IMR-90 (cell line): ENCODE measurements at regions not wholly inside any gene's neighbourhood (a gene's known extent, or its start where the extent isn't known, plus 50 kb on each side); places are given as distances from the start of the nearest gene placed in this dataset.
A peak's percentile ranks its signal among the peaks of the same experiment; 100 is the strongest.

Source experiments
- ATAC-seq: fragments of 200-7000 bp; cut with Tn5 transposase; 2 replicates; pipeline ENCODE4 v1.9.1; 2020; ENCODE audit warnings: low read depth, mild to moderate bottlenecking, moderate library complexity
- BruUV-seq: library from RNA; stranded (reverse); fragments of 400-500 nt; replicated peaks from 2 replicates; lab custom pipeline; 2021; lab: Mats Ljungman, UMichigan
- CTCF ChIA-PET: fragments of 300-600 bp; formaldehyde crosslinking; extraction: SDS; loops from one replicate; lab custom pipeline; 2021; ENCODE audit warnings: antibody characterized with exemption; lab: Yijun Ruan, JAX
- POLR2A ChIA-PET: fragments of 300-600 bp; sonication (Branson Sonifier 250); formaldehyde crosslinking; loops from one replicate; lab custom pipeline; 2022; ENCODE audit warnings: antibody characterized with exemption; ENCODE audit not compliant: unreplicated experiment; lab: Charles Lee
- DNase-seq: peaks from one replicate; pipeline ENCODE4 v3.0.0; 2013
- H2AFZ ChIP-seq: replicated peaks from 2 replicates; pipeline ENCODE3; 2013; ENCODE audit warnings: low read length, mild to moderate bottlenecking; ENCODE audit not compliant: poor library complexity
- H2AK5ac ChIP-seq: 2 replicates; pipeline ENCODE4 v1.6.1; 2013; ENCODE audit warnings: low read depth, low read length, inconsistent platforms
- H2AK9ac ChIP-seq: replicated peaks from 2 replicates; pipeline ENCODE3; 2013; ENCODE audit warnings: mild to moderate bottlenecking, low read depth, low read length, moderate library complexity; ENCODE audit not compliant: poor library complexity
- H2BK120ac ChIP-seq: 2 replicates; pipeline ENCODE4 v1.6.1; 2013; ENCODE audit warnings: low read depth, low read length, inconsistent platforms
- H2BK15ac ChIP-seq: 3 replicates; pipeline ENCODE4 v1.6.1; 2013; ENCODE audit warnings: low read depth, low read length, inconsistent platforms
- H2BK20ac ChIP-seq: 2 replicates; pipeline ENCODE4 v1.6.1; 2013; ENCODE audit warnings: low read depth, mild to moderate bottlenecking, inconsistent platforms, low read length, moderate library complexity
- H2BK5ac ChIP-seq: 2 replicates; pipeline ENCODE4 v1.6.1; 2013; ENCODE audit warnings: mild to moderate bottlenecking, low read depth, low read length, inconsistent platforms; ENCODE audit not compliant: poor library complexity, severe bottlenecking
- H3K14ac ChIP-seq: replicated peaks from 2 replicates; pipeline ENCODE4 v1.6.1; 2013; ENCODE audit warnings: low read depth, low read length, inconsistent platforms
- H3K18ac ChIP-seq: 2 replicates; pipeline ENCODE4 v1.6.1; 2013; ENCODE audit warnings: low read depth, low read length, control low read depth
- H3K23ac ChIP-seq: 2 replicates; pipeline ENCODE4 v1.6.1; 2013; ENCODE audit warnings: low read depth, low read length, inconsistent platforms
- H3K27ac ChIP-seq: 2 replicates; pipeline ENCODE4 v1.5.1; 2013; ENCODE audit warnings: mild to moderate bottlenecking, control low read depth, low read length; ENCODE audit not compliant: insufficient read depth
- H3K27me3 ChIP-seq: 2 replicates; pipeline ENCODE4 v1.6.1; 2013; ENCODE audit warnings: low read length; ENCODE audit not compliant: control insufficient read depth, insufficient read depth
- H3K36me3 ChIP-seq: 2 replicates; pipeline ENCODE4 v1.6.1; 2013; ENCODE audit warnings: low read length, mixed read lengths; ENCODE audit not compliant: control insufficient read depth, insufficient read depth
- H3K4ac ChIP-seq: 2 replicates; pipeline ENCODE4 v1.6.1; 2013; ENCODE audit warnings: low read depth, low read length, inconsistent platforms
- H3K4me1 ChIP-seq: 2 replicates; pipeline ENCODE4 v1.6.1; 2013; ENCODE audit warnings: low read length, mixed read lengths; ENCODE audit not compliant: control insufficient read depth, insufficient read depth
- H3K4me2 ChIP-seq: 2 replicates; pipeline ENCODE4 v1.6.1; 2013; ENCODE audit warnings: low read depth, mild to moderate bottlenecking, control low read depth, low read length, moderate library complexity
- H3K4me3 ChIP-seq: 2 replicates; pipeline ENCODE4 v1.5.1; 2013; ENCODE audit warnings: low read depth, mild to moderate bottlenecking, control low read depth, low read length, moderate library complexity; ENCODE audit not compliant: insufficient read depth
- H3K56ac ChIP-seq: 2 replicates; pipeline ENCODE4 v1.6.1; 2013; ENCODE audit warnings: low read length, inconsistent platforms; ENCODE audit not compliant: insufficient read depth; ENCODE audit errors: extremely low read depth
- H3K79me1 ChIP-seq, 2 experiments: 2 replicates each; pipeline ENCODE4 v1.6.1; 2013; ENCODE audit warnings: low read length in 2 of 2, inconsistent platforms in 1 of 2, low read depth in 1 of 2
- H3K9ac ChIP-seq: 2 replicates; pipeline ENCODE4 v1.6.1; 2013; ENCODE audit warnings: low read depth, low read length, control low read depth
- H3K9me1 ChIP-seq: 2 replicates; pipeline ENCODE4 v1.6.1; 2013; ENCODE audit warnings: low read length, inconsistent platforms; ENCODE audit not compliant: insufficient read depth
- H3K9me3 ChIP-seq: 2 replicates; pipeline ENCODE4 v1.6.1; 2013; ENCODE audit warnings: low read length; ENCODE audit not compliant: control insufficient read depth, insufficient read depth
- H4K20me1 ChIP-seq: 2 replicates; pipeline ENCODE4 v1.6.1; 2013; ENCODE audit warnings: low read length, inconsistent platforms; ENCODE audit not compliant: insufficient read depth
- H4K5ac ChIP-seq: 2 replicates; pipeline ENCODE4 v1.6.1; 2013; ENCODE audit warnings: mild to moderate bottlenecking, low read depth, low read length, control low read depth
- H4K8ac ChIP-seq, 2 experiments: 2 replicates each; pipeline ENCODE4 v1.6.1; 2013; ENCODE audit warnings: low read depth in 2 of 2, low read length in 2 of 2, control low read depth in 1 of 2, inconsistent platforms in 1 of 2
- H4K91ac ChIP-seq: 2 replicates; pipeline ENCODE4 v1.6.1; 2013; ENCODE audit warnings: low read depth, low read length, inconsistent platforms; ENCODE audit not compliant: insufficient read depth
- BHLHE40 ChIP-seq: fragments of 150-350 bp; IDR thresholded peaks from 2 replicates; pipeline ENCODE4 v1.6.1; 2016; ENCODE audit warnings: mild to moderate bottlenecking, low read depth, low read length
- CEBPB ChIP-seq: IDR thresholded peaks from 2 replicates; pipeline ENCODE4 v1.6.1; 2012; ENCODE audit warnings: low read depth, low read length, improper control_type of control experiment
- MAFK ChIP-seq: IDR thresholded peaks from 2 replicates; pipeline ENCODE4 v1.6.1; 2012; ENCODE audit warnings: low read depth, low read length, improper control_type of control experiment
- MAZ ChIP-seq: IDR thresholded peaks from 2 replicates; pipeline ENCODE4 v1.6.1; 2012; ENCODE audit warnings: low read depth, mild to moderate bottlenecking, low read length, improper control_type of control experiment, moderate library complexity, borderline replicate concordance
- MXI1 ChIP-seq: IDR thresholded peaks from 2 replicates; pipeline ENCODE4 v1.6.1; 2012; ENCODE audit warnings: low read depth, mild to moderate bottlenecking, low read length, moderate library complexity, borderline replicate concordance
- NFE2L2 ChIP-seq: fragments of 150-350 bp; IDR thresholded peaks from 2 replicates; pipeline ENCODE4 v1.6.1; 2016; ENCODE audit warnings: low read depth, mild to moderate bottlenecking, low read length
- POLR2A ChIP-seq: IDR thresholded peaks from 2 replicates; pipeline ENCODE4 v1.6.1; 2012; ENCODE audit warnings: mild to moderate bottlenecking, low read depth, low read length
- RAD21 ChIP-seq: IDR thresholded peaks from 2 replicates; pipeline ENCODE4 v1.6.1; 2012; ENCODE audit warnings: low read length, improper control_type of control experiment
- RCOR1 ChIP-seq: IDR thresholded peaks from 2 replicates; pipeline ENCODE4 v1.6.1; 2012; ENCODE audit warnings: mild to moderate bottlenecking, low read length, improper control_type of control experiment; ENCODE audit not compliant: insufficient replicate concordance
- WGBS, 2 experiments: methylation state at CpG; one replicate each; pipeline versions ENCODE4 v1.1.5 to v1.1.7; 2013; ENCODE audit warnings: missing lambda C conversion rate in 2 of 2; ENCODE audit not compliant: insufficient read length in 1 of 2; ENCODE audit errors: extremely low coverage in 2 of 2; 5-methylcytosine and 5-hydroxymethylcytosine counted together
- dilution Hi-C: fragments of 300-500 bp; cut with HindIII; formaldehyde crosslinking; loops from one replicate; pipeline ENCODE4 v1.14.3; 2018; ENCODE audit warnings: low sequenced_read_pairs; ENCODE audit not compliant: unreplicated experiment
- in situ Hi-C: fragments of 300-500 bp; cut with MboI; formaldehyde crosslinking; loops from 3 replicates; pipeline ENCODE4 v1.14.3; 2019; ENCODE audit warnings: low sequenced_read_pairs, inconsistent platforms, mixed read lengths
- intact Hi-C: fragments of 100-400 bp; cut with micrococcal nuclease; formaldehyde crosslinking; loops from 2 replicates; pipeline ENCODE4 v1.10.0; 2022
- TF ChIP-seq, protein P1 (sequence below): fragments of 150-350 bp; IDR thresholded peaks from 2 replicates; pipeline ENCODE4 v1.6.1; 2016; ENCODE audit warnings: low read depth, mild to moderate bottlenecking, low read length, moderate library complexity, borderline replicate concordance
- TF ChIP-seq, protein P2 (sequence below): conservative IDR thresholded peaks from 2 replicates; pipeline ENCODE4 v1.5.1; 2012; ENCODE audit warnings: mild to moderate bottlenecking, low read depth, low read length, improper control_type of control experiment
- TF ChIP-seq, protein P3 (sequence below): fragments of 150-350 bp; IDR thresholded peaks from 2 replicates; pipeline ENCODE4 v1.6.1; 2017; ENCODE audit warnings: mild to moderate bottlenecking, antibody characterized with exemption, low read length, low read depth

DNA sequence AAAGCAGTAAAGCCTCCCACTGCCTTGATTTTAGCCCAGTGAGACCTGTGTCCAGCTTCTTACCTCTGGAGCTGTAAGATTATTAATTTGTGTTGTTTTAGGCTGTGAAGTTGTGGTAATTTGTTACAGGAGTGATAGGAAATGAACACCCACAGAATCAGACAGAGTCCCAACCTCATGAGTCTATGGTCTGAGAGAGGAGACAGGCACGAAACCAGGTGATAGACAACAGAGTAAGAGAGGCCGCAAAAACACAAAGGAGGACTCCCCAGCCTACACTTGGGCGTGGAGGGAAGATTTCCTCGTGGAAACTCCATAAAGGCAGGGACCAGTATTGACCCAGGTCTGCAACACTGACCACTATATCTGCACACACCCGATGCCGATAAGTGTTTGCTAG is 234.6 kb upstream of the JUN start (continued):
- TF ChIP-seq, protein P1, sequence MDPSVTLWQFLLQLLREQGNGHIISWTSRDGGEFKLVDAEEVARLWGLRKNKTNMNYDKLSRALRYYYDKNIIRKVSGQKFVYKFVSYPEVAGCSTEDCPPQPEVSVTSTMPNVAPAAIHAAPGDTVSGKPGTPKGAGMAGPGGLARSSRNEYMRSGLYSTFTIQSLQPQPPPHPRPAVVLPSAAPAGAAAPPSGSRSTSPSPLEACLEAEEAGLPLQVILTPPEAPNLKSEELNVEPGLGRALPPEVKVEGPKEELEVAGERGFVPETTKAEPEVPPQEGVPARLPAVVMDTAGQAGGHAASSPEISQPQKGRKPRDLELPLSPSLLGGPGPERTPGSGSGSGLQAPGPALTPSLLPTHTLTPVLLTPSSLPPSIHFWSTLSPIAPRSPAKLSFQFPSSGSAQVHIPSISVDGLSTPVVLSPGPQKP = no peak

- H2BK120ac ChIP-seq = peak overlapping the region; percentile 98
- in situ Hi-C loops (no loop called here), dilution Hi-C loops (no loop called here), intact Hi-C loops (loop anchor here (10.0 kb wide), 1 partner anchor 126 kb away; no protein-coding TSS in a partner anchor)
- no peak overlapping the region for H3K23ac ChIP-seq
- H2AK5ac ChIP-seq = peak overlapping the region; percentile 20; the same call in 1 of the 2 replicates
- peak overlapping the region; percentile 89 to 99; a peak in 2 of 4 replicates for H4K8ac ChIP-seq
- no peak for DNase-seq
- no peaks in the 10 kb centered on the region for H4K20me1 ChIP-seq
- no peak overlapping the region for H2AK9ac ChIP-seq
- POLR2A ChIA-PET = no interaction called here
- H3K9me1 ChIP-seq = peaks cover 28% of the 10 kb centered on the region
- CTCF ChIA-PET = no interaction called here
- H3K56ac ChIP-seq = no peak overlapping the region
- ATAC-seq = no peak
- H3K9ac ChIP-seq = no peak overlapping the region
- peaks cover 24% of the 10 kb centered on the region for H3K4me1 ChIP-seq
- peaks cover 0 to 9% of the 10 kb centered on the region in 2 experiments; a peak in 1 of 4 replicates for H3K79me1 ChIP-seq
- H4K91ac ChIP-seq = no peak overlapping the region
- H2BK20ac ChIP-seq = peak overlapping the region; percentile 21; the same call in 1 of the 2 replicates
- H2BK15ac ChIP-seq = peak overlapping the region; percentile 95; the same call in 2 of the 3 replicates
- no peak overlapping the region for H3K14ac ChIP-seq
- BruUV-seq = no TSS peak
- 0 out of 2 replicates have a peak overlapping the region, but pooled peaks have one; percentile 6 for H3K4ac ChIP-seq
- H2AFZ ChIP-seq = no peak overlapping the region
- H3K18ac ChIP-seq = no peak overlapping the region
- H3K27me3 ChIP-seq = no peaks in the 10 kb centered on the region
- no peak overlapping the region for H2BK5ac ChIP-seq
- H3K4me2 ChIP-seq = no peak overlapping the region
- H3K4me3 ChIP-seq = no peak overlapping the region
- H3K27ac ChIP-seq = no peak overlapping the region
- no peak overlapping the region for H4K5ac ChIP-seq
- no peaks in the 10 kb centered on the region for H3K36me3 ChIP-seq
- H3K9me3 ChIP-seq = no peaks in the 10 kb centered on the region; the same call in 1 of the 2 replicates
- WGBS, 2 experiments = no CpG with 5 or more reads among the region's 7 CpGs
- TF ChIP-seq RAD21 = no peak
- no peak for TF ChIP-seq CEBPB
- no peak for TF ChIP-seq MAZ
- TF ChIP-seq, protein P2, sequence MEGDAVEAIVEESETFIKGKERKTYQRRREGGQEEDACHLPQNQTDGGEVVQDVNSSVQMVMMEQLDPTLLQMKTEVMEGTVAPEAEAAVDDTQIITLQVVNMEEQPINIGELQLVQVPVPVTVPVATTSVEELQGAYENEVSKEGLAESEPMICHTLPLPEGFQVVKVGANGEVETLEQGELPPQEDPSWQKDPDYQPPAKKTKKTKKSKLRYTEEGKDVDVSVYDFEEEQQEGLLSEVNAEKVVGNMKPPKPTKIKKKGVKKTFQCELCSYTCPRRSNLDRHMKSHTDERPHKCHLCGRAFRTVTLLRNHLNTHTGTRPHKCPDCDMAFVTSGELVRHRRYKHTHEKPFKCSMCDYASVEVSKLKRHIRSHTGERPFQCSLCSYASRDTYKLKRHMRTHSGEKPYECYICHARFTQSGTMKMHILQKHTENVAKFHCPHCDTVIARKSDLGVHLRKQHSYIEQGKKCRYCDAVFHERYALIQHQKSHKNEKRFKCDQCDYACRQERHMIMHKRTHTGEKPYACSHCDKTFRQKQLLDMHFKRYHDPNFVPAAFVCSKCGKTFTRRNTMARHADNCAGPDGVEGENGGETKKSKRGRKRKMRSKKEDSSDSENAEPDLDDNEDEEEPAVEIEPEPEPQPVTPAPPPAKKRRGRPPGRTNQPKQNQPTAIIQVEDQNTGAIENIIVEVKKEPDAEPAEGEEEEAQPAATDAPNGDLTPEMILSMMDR = no peak
- TF ChIP-seq MAFK = no peak
- TF ChIP-seq RCOR1 = no peak
- TF ChIP-seq, protein P3, sequence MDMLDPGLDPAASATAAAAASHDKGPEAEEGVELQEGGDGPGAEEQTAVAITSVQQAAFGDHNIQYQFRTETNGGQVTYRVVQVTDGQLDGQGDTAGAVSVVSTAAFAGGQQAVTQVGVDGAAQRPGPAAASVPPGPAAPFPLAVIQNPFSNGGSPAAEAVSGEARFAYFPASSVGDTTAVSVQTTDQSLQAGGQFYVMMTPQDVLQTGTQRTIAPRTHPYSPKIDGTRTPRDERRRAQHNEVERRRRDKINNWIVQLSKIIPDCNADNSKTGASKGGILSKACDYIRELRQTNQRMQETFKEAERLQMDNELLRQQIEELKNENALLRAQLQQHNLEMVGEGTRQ = no peak
- no peak for TF ChIP-seq MXI1
- TF ChIP-seq POLR2A = no peak
- TF ChIP-seq, protein P1 = no peak
- no peak for TF ChIP-seq BHLHE40
- TF ChIP-seq NFE2L2 = no peak
Observed at GRCh38 chr1:59018860-59019259, 235.0 kb upstream of the JUN start.
